ENCODE measurements at regions not wholly inside any gene's neighbourhood (a gene's known extent, or its start where the extent isn't known, plus 50 kb on each side); places are given as distances from the start of the nearest gene placed in this dataset.

DNA sequence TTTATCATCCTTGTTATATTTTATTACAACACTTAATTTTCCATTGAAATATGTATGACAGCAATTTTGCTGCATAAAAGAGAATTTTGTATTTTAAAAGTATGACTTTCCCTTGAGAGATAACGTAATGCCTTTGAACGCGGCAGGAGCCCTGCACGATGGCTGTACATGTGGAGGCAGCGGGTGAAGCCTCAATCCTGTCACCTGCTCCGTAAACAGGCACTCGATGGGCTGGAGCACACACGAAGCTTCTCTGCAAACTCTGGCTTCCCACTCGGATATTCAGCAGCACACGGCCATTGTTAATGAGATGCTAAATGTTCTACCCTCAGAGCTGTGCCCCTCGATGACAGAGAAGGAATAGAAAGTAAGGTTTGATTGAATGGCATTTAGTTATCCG lies 184.4 kb downstream of the RTP5 start:
- TF ChIP-seq POLR2AphosphoS5 (IDR thresholded peaks at IDR 0.05; ENCODE audit: low read depth, low read length) (no peak), FOXP2 (optimal IDR thresholded peaks at IDR 0.05; ENCODE audit: borderline replicate concordance, extremely low read depth, extremely low read length, insufficient read depth) (no peak), SIN3A (IDR thresholded peaks at IDR 0.05; ENCODE audit: borderline replicate concordance, insufficient read depth, low read length) (no peak), TAF1 (IDR thresholded peaks at IDR 0.05; ENCODE audit: borderline replicate concordance, insufficient read depth, low read length) (no peak)
- TF ChIP-seq, protein P1, sequence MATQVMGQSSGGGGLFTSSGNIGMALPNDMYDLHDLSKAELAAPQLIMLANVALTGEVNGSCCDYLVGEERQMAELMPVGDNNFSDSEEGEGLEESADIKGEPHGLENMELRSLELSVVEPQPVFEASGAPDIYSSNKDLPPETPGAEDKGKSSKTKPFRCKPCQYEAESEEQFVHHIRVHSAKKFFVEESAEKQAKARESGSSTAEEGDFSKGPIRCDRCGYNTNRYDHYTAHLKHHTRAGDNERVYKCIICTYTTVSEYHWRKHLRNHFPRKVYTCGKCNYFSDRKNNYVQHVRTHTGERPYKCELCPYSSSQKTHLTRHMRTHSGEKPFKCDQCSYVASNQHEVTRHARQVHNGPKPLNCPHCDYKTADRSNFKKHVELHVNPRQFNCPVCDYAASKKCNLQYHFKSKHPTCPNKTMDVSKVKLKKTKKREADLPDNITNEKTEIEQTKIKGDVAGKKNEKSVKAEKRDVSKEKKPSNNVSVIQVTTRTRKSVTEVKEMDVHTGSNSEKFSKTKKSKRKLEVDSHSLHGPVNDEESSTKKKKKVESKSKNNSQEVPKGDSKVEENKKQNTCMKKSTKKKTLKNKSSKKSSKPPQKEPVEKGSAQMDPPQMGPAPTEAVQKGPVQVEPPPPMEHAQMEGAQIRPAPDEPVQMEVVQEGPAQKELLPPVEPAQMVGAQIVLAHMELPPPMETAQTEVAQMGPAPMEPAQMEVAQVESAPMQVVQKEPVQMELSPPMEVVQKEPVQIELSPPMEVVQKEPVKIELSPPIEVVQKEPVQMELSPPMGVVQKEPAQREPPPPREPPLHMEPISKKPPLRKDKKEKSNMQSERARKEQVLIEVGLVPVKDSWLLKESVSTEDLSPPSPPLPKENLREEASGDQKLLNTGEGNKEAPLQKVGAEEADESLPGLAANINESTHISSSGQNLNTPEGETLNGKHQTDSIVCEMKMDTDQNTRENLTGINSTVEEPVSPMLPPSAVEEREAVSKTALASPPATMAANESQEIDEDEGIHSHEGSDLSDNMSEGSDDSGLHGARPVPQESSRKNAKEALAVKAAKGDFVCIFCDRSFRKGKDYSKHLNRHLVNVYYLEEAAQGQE (IDR thresholded peaks at IDR 0.05; ENCODE audit: insufficient read depth in 1 of 2, low read depth in 2 of 2, low read length in 2 of 2), result no peak

DNA sequence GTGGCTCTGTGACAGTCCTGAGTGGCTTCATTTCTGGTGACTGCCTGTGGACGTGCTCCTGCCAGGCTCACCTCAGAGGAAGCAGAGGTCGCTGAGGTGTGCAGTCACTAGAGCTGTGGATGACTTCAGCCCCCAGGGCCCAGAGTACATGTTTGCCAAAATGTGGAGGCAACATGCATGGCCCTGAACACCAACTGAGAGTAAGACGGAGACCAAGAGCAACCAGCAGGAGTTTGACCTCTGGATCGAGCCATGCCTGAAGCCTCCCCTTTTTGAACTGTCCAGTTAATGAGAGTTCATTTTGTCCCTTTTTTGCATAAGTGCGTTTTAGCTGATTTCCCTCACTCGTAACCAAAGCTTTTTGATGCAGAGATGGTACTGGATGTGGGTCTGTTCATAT lies 184.9 kb downstream of the RTP5 start:
- no peak for TF ChIP-seq TAF1 (IDR thresholded peaks at IDR 0.05; ENCODE audit: borderline replicate concordance, insufficient read depth, low read length)
- TF ChIP-seq, protein P1 (IDR thresholded peaks at IDR 0.05; ENCODE audit: insufficient read depth in 1 of 2, low read depth in 2 of 2, low read length in 2 of 2), result no peak
- no peak for TF ChIP-seq SIN3A (IDR thresholded peaks at IDR 0.05; ENCODE audit: borderline replicate concordance, insufficient read depth, low read length)
- TF ChIP-seq POLR2AphosphoS5 (IDR thresholded peaks at IDR 0.05; ENCODE audit: low read depth, low read length), result no peak
- TF ChIP-seq FOXP2 (optimal IDR thresholded peaks at IDR 0.05; ENCODE audit: borderline replicate concordance, extremely low read depth, extremely low read length, insufficient read depth), result no peak

DNA sequence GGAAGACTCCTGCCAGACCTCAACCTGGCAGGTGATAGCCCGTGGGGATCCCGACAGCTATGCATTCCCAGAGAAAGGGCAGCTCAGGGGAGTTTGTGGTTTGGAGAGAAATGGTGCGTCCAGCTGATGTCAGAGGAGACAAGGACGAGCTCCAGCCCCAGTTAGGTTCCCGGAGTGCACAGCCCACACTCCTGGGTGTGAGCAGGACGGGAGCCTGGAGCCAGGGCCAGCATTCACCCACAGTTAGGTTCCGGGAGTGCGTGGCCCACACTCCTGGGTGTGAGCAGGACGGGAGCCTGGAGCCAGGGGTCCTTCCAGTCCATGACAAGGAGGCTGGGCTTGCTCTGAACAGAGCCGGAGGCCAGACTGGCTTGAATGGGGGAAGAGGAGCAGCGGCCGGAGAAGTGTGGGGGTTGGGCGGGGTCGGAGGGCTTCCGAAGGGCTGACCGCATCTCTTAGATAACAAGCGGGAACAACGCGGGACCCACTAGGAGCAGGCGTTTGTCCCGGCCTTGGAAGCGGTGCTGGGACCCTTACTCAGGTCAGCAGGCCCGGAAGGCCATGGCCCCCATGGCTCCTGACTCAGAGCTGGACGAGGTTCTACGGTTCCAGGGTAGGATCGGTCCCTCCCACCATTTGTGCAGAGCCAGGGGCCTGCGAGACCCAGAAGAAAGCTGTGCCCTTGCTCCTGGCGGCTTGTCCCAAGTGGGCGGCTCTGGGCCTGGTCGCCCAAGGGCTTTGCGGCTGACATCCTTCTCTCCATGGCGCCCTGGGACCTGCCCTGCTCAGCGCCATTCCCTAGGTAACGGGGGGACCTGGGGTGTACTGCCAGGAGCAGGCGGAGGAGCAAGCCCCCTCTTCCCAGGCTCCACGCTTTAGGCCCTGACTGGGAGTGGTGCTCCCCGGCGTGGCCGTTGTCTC lies 185.6 kb downstream of the RTP5 start:
- TF ChIP-seq, protein P1 (IDR thresholded peaks at IDR 0.05; ENCODE audit: insufficient read depth in 1 of 2, low read depth in 2 of 2, low read length in 2 of 2), result no peak
- TF ChIP-seq TAF1 (IDR thresholded peaks at IDR 0.05; ENCODE audit: borderline replicate concordance, insufficient read depth, low read length), result no peak
- TF ChIP-seq SIN3A (IDR thresholded peaks at IDR 0.05; ENCODE audit: borderline replicate concordance, insufficient read depth, low read length), result no peak
- no peak for TF ChIP-seq POLR2AphosphoS5 (IDR thresholded peaks at IDR 0.05; ENCODE audit: low read depth, low read length)
- TF ChIP-seq FOXP2 (optimal IDR thresholded peaks at IDR 0.05; ENCODE audit: borderline replicate concordance, extremely low read depth, extremely low read length, insufficient read depth), result no peak

DNA sequence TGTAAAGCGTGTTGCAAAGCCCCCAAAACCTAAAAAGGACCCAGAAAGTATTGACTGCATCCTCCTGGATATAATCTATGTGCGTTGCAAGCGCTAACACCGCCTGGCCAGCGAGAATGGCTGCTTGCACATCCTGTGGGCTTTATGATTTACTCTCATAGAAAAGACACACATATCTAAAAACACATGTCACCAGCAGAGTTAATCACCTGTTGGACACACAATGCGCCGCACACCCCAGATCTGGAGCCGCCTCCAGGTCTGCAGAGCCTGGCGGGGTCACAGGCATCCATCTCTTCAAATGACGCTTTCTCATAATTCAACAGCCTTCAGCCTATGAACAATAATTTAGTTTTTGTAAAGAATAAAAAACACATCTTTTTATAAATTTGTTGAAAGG lies 186.5 kb downstream of the RTP5 start:
- TF ChIP-seq FOXP2 (optimal IDR thresholded peaks at IDR 0.05; ENCODE audit: borderline replicate concordance, extremely low read depth, extremely low read length, insufficient read depth), result no peak
- TF ChIP-seq, protein P1 (IDR thresholded peaks at IDR 0.05; ENCODE audit: insufficient read depth in 1 of 2, low read depth in 2 of 2, low read length in 2 of 2), result no peak
- no peak for TF ChIP-seq POLR2AphosphoS5 (IDR thresholded peaks at IDR 0.05; ENCODE audit: low read depth, low read length)
- no peak for TF ChIP-seq SIN3A (IDR thresholded peaks at IDR 0.05; ENCODE audit: borderline replicate concordance, insufficient read depth, low read length)
- no peak for TF ChIP-seq TAF1 (IDR thresholded peaks at IDR 0.05; ENCODE audit: borderline replicate concordance, insufficient read depth, low read length)
